K562 (cell line): ENCODE measurements at regions not wholly inside any gene's neighbourhood (a gene's known extent, or its start where the extent isn't known, plus 50 kb on each side); places are given as distances from the start of the nearest gene placed in this dataset.

Experiments used
- ATAC-seq: fragments of 200-7000 bp; cut with Tn5 transposase; 3 replicates; pipeline ENCODE4 v1.9.1; 2020; ENCODE audit warnings: moderate library complexity
- BruUV-seq: library from RNA; stranded (reverse); fragments of 400-500 nt; replicated peaks from 2 replicates; lab custom pipeline; 2021; lab: Mats Ljungman, UMichigan
- CTCF ChIA-PET: fragments of 300-600 bp; formaldehyde crosslinking; extraction: SDS; loops from one replicate; lab custom pipeline; 2021; ENCODE audit warnings: low intra/inter-chr PET ratio; lab: Yijun Ruan, JAX
- POLR2A ChIA-PET: fragments of 300-600, 350-650 bp; sonication (Branson Sonifier 250); formaldehyde crosslinking; extraction: SDS; loops from one replicate; lab custom pipeline; 2021; ENCODE audit warnings: antibody characterized with exemption, inconsistent platforms; lab: Yijun Ruan, JAX
- DNase-seq, 4 experiments: peaks; one replicate each; pipeline versions ENCODE4 v3.0.0 to v3.0.0-alpha.2; 2011 to 2018; ENCODE audit warnings: low spot score in 3 of 4, mixed read lengths in 3 of 4; ENCODE audit errors: extremely low read depth in 1 of 4
- FAIRE-seq: peaks from 2 replicates; lab custom pipeline; 2011; peaks lifted over from hg19 to GRCh38; lab: Jason Lieb, UNC
- H2AFZ ChIP-seq: 2 replicates; pipeline ENCODE4 v1.6.0; 2011; ENCODE audit warnings: low read depth, low read length, control low read depth, inconsistent platforms
- H3K27ac ChIP-seq: fragments of 200-600 bp; 3 replicates; pipeline ENCODE4 v1.8.0; 2011; ENCODE audit warnings: low read depth, mild to moderate bottlenecking, control low read depth, inconsistent platforms, low read length, moderate library complexity, mixed read lengths; ENCODE audit errors: extremely low read depth
- H3K27me3 ChIP-seq, 2 experiments: fragments of 300-600 bp in 1 of 2; 2 replicates in 1 of 2; 3 replicates in 1 of 2; pipeline versions ENCODE4 v1.6.0 to v1.8.0; 2011; ENCODE audit warnings: inconsistent platforms in 2 of 2, low read length in 2 of 2, mild to moderate bottlenecking in 1 of 2, mixed read lengths in 1 of 2, moderate library complexity in 1 of 2; ENCODE audit not compliant: control insufficient read depth in 2 of 2, insufficient read depth in 2 of 2
- H3K36me3 ChIP-seq: fragments of 300-600 bp; 3 replicates; pipeline ENCODE4 v1.8.0; 2011; ENCODE audit warnings: mild to moderate bottlenecking, low read length, inconsistent platforms; ENCODE audit not compliant: control insufficient read depth, insufficient read depth
- H3K4me1 ChIP-seq, 2 experiments: fragments of 200-600 bp in 1 of 2; replicated peaks in 1 of 2; 2 replicates in 1 of 2; 3 replicates in 1 of 2; pipeline versions ENCODE4 v1.5.1 to v1.8.0; 2011; ENCODE audit warnings: inconsistent platforms in 2 of 2, low read length in 2 of 2, mild to moderate bottlenecking in 1 of 2, mixed read lengths in 1 of 2, moderate library complexity in 1 of 2; ENCODE audit not compliant: control insufficient read depth in 2 of 2, insufficient read depth in 2 of 2
- H3K4me2 ChIP-seq: 2 replicates; pipeline ENCODE4 v1.6.1; 2011; ENCODE audit warnings: low read length, control low read depth, inconsistent platforms, mixed read lengths; ENCODE audit not compliant: insufficient read depth
- H3K4me3 ChIP-seq: fragments of 200-600 bp; sonication (generic), shearing (Covaris generic); 2 replicates; pipeline ENCODE4 v1.5.1; 2016; ENCODE audit warnings: control low read depth, inconsistent platforms
- H3K79me2 ChIP-seq: fragments of 200-600 bp; 3 replicates; pipeline ENCODE4 v1.8.0; 2011; ENCODE audit warnings: low read length, inconsistent platforms; ENCODE audit not compliant: control insufficient read depth, insufficient read depth
- H3K9ac ChIP-seq, 2 experiments: 2 replicates each; pipeline versions ENCODE4 v1.6.0 to v1.6.1; 2011; ENCODE audit warnings: low read depth in 2 of 2, low read length in 2 of 2, control low read depth in 1 of 2, inconsistent platforms in 1 of 2, mild to moderate bottlenecking in 1 of 2, mixed read lengths in 1 of 2; ENCODE audit not compliant: insufficient read depth in 1 of 2
- H3K9me1 ChIP-seq: one replicate; pipeline ENCODE4 v1.6.0; 2011; ENCODE audit warnings: inconsistent platforms, mild to moderate bottlenecking, low read length, moderate library complexity; ENCODE audit not compliant: control insufficient read depth, insufficient read depth
- H3K9me3 ChIP-seq: replicated peaks from 2 replicates; pipeline ENCODE4 v1.5.1; 2011; ENCODE audit warnings: low read depth, low read length, inconsistent platforms; ENCODE audit not compliant: control insufficient read depth, insufficient read depth
- H4K20me1 ChIP-seq: replicated peaks from 2 replicates; pipeline ENCODE4 v1.6.1; 2011; ENCODE audit warnings: low read length, inconsistent platforms, mixed read lengths; ENCODE audit not compliant: control insufficient read depth, insufficient read depth
- CEBPB ChIP-seq: fragments of 450-650 bp; IDR thresholded peaks from 2 replicates; pipeline ENCODE4 v1.6.1; 2016; ENCODE audit warnings: missing genetic modification characterization, missing compliant biosample characterization
- KHSRP ChIP-seq: fragments of 450-650 bp; IDR thresholded peaks from 2 replicates; pipeline ENCODE4 v1.6.1; 2017
- MECOM ChIP-seq: fragments of 250-450 bp; sonication (Bioruptor Pico); IDR thresholded peaks from 2 replicates; pipeline ENCODE4 v1.8.0; 2022; ENCODE audit warnings: inconsistent platforms
- MXI1 ChIP-seq: IDR thresholded peaks from 2 replicates; pipeline ENCODE4 v1.6.1; 2011; ENCODE audit warnings: low read depth, mild to moderate bottlenecking, improper control_type of control experiment, low read length
- POLR2AphosphoS2 ChIP-seq: IDR thresholded peaks from 2 replicates; pipeline ENCODE4 v1.6.1; 2012; ENCODE audit warnings: low read length, improper control_type of control experiment
- PTRF ChIP-seq: fragments of 450-650 bp; IDR thresholded peaks from 2 replicates; pipeline ENCODE4 v1.6.1; 2016; ENCODE audit warnings: mild to moderate bottlenecking, missing genetic modification characterization, missing compliant biosample characterization
- SP1 ChIP-seq: sonication (generic); formaldehyde crosslinking; IDR thresholded peaks from 2 replicates; pipeline ENCODE4 v1.8.1; 2022; ENCODE audit warnings: mild to moderate bottlenecking, missing genetic modification reagents
- SREBF2 ChIP-seq: sonication (generic); formaldehyde crosslinking; IDR thresholded peaks from 2 replicates; pipeline ENCODE4 v1.4.0; 2020; ENCODE audit warnings: mild to moderate bottlenecking, missing genetic modification reagents
- THAP7 ChIP-seq: fragments of 250-450 bp; sonication (Bioruptor Pico); IDR thresholded peaks from 2 replicates; pipeline ENCODE4 v1.5.0; 2021
- ZNF121 ChIP-seq: sonication (generic); formaldehyde crosslinking; conservative IDR thresholded peaks from 2 replicates; pipeline ENCODE4 v1.8.0; 2022; ENCODE audit warnings: missing genetic modification reagents
- ZNF347 ChIP-seq: fragments of 450-650 bp; formaldehyde crosslinking; IDR thresholded peaks from 2 replicates; pipeline ENCODE4 v1.4.0; 2020; ENCODE audit warnings: low read depth, mild to moderate bottlenecking, moderate library complexity
- WGBS: fragments of 100-300 bp; shearing (Covaris generic); methylation state at CpG from one replicate; pipeline ENCODE4 v1.1.6; 2016; ENCODE audit warnings: low coverage, mixed read lengths; ENCODE audit not compliant: insufficient coverage; ENCODE audit errors: missing lambda C conversion rate; 5-methylcytosine and 5-hydroxymethylcytosine counted together
- in situ Hi-C: fragments of 300-500 bp; cut with MboI; formaldehyde crosslinking; loops from 4 replicates; pipeline ENCODE4 v1.15.0; 2018; ENCODE audit warnings: inconsistent platforms, mixed read lengths
- intact Hi-C: fragments of 100-400 bp; cut with micrococcal nuclease; formaldehyde crosslinking; loops from 2 replicates; pipeline ENCODE4 v1.14.2; 2022

- Histone ChIP-seq H3K27ac (no peak overlapping the region), H3K9ac (no peak overlapping the region), H3K79me2 (no peaks in the 10 kb centered on the region), H2AFZ (no peak overlapping the region), H4K20me1 (no peaks in the 10 kb centered on the region), H3K9me3 (no peaks in the 10 kb centered on the region), H3K4me1 (no peaks in the 10 kb centered on the region), H3K36me3 (no peaks in the 10 kb centered on the region), H3K27me3 (no peaks in the 10 kb centered on the region), H3K4me3 (no peak overlapping the region), H3K4me2 (no peak overlapping the region), H3K9me1 (no peaks in the 10 kb centered on the region)
- no peak for TF ChIP-seq POLR2AphosphoS2
- ATAC-seq (no peak), DNase-seq (no peak), FAIRE-seq (no peak)
- BruUV-seq: no TSS peak
- in situ Hi-C loops: no loop called here
- ChIA-PET POLR2A (interaction anchor here (1.0 kb wide), 1 partner anchor 8 kb away, joined by 3 read pairs; no protein-coding TSS in a partner anchor), CTCF (no interaction called here)
- intact Hi-C loops: no loop called here
- WGBS: 0% methylated on average over 2 of the region's 2 CpGs
Measured at GRCh38 chr9:119938871-119939270, 569.6 kb upstream of the BRINP1 start.

DNA sequence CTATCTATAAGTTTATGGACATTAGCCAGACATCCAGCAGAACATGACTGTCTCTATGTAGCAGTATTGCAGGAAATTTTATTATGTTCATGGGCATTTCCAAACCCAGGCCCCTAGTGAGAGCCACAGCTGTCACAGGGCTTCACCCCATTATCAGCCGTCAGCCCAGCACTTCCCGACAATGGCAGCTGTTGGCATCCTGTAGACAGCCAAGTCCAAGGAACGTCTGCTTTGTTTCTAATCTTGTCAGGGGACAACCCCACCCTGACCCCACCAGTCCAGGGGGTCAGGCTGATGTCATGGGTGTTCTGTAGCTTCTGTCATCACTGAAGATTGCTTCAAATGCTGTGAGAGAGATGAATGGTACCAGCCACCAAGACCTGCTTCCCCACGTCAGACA, 565.3 kb upstream of the BRINP1 start:
- Histone ChIP-seq H3K79me2 (no peaks in the 10 kb centered on the region), H3K27me3 (no peaks in the 10 kb centered on the region), H3K9me3 (no peaks in the 10 kb centered on the region), H3K9ac (no peak overlapping the region), H2AFZ (no peak overlapping the region), H3K9me1 (no peaks in the 10 kb centered on the region), H4K20me1 (no peaks in the 10 kb centered on the region), H3K36me3 (no peaks in the 10 kb centered on the region), H3K4me1 (no peaks in the 10 kb centered on the region), H3K27ac (no peak overlapping the region), H3K4me3 (no peak overlapping the region), H3K4me2 (no peak overlapping the region)
- ChIA-PET CTCF (no interaction called here), POLR2A (no interaction called here)
- no TSS peak for BruUV-seq
- DNase-seq (no peak), ATAC-seq (no peak), FAIRE-seq (no peak)
- intact Hi-C loops (no loop called here), in situ Hi-C loops (no loop called here)
- 0% methylated on average over 4 of the region's 4 CpGs for WGBS
- TF ChIP-seq MXI1 (no peak), THAP7 (no peak), SP1 (CRISPR knock-in tag) (no peak), PTRF (tag) (no peak), CEBPB (tag) (no peak), KHSRP (no peak), MECOM (no peak), ZNF121 (CRISPR knock-in tag) (no peak), ZNF347 (no peak), SREBF2 (CRISPR knock-in tag) (no peak)
